ENCODE measurements at regions not wholly inside any gene's neighbourhood (a gene's known extent, or its start where the extent isn't known, plus 50 kb on each side); places are given as distances from the start of the nearest gene placed in this dataset.

- DNase-seq: no peak
Observed at GRCh38 chr2:19807866-19808265, 93.9 kb downstream of the TTC32 start.

- no peak for DNase-seq
Observed at GRCh38 chr2:19807346-19807745, 94.4 kb downstream of the TTC32 start.

- no peak for DNase-seq
Observed at GRCh38 chr2:19806591-19806990, 95.2 kb downstream of the TTC32 start.

- DNase-seq: no peak
Observed at GRCh38 chr2:19806131-19806530, 95.7 kb downstream of the TTC32 start.

- no peak for DNase-seq
Observed at GRCh38 chr2:19805266-19805665, 96.5 kb downstream of the TTC32 start.

- DNase-seq: no peak
Observed at GRCh38 chr2:19804639-19805260, 97.0 kb downstream of the TTC32 start.

- no peak for DNase-seq
Observed at GRCh38 chr2:19802086-19802841, 99.5 kb downstream of the TTC32 start.

- no peak for DNase-seq
Observed at GRCh38 chr2:19801367-19802080, 100.3 kb downstream of the TTC32 start.

GRCh38 chr2:19800796-19801195 is 101.0 kb downstream of the TTC32 start:
- no peak for DNase-seq

- no peak for DNase-seq
Observed at GRCh38 chr2:19799881-19800780, 101.7 kb downstream of the TTC32 start.

- DNase-seq: no peak
Observed at GRCh38 chr2:19797871-19798270, 103.9 kb downstream of the TTC32 start.

GRCh38 chr2:19797243-19797810 is 104.5 kb downstream of the TTC32 start:
- no peak for DNase-seq

- no peak for DNase-seq
Observed at GRCh38 chr2:19796035-19796695, 105.6 kb downstream of the TTC32 start.

GRCh38 chr2:19793132-19793750 is 108.5 kb downstream of the TTC32 start:
- DNase-seq: no peak

- DNase-seq: no peak
Observed at GRCh38 chr2:19790291-19790690, 111.5 kb downstream of the TTC32 start.

GRCh38 chr2:19787134-19787533 is 114.6 kb downstream of the TTC32 start:
- DNase-seq: no peak

- no peak for DNase-seq
Observed at GRCh38 chr2:19786408-19787058, 115.2 kb downstream of the TTC32 start.

- no peak for DNase-seq
Observed at GRCh38 chr2:19785867-19786266, 115.9 kb downstream of the TTC32 start.

GRCh38 chr2:19785447-19785846 is 116.3 kb downstream of the TTC32 start:
- no peak for DNase-seq

GRCh38 chr2:19784456-19784855 is 117.3 kb downstream of the TTC32 start:
- DNase-seq: no peak

GRCh38 chr2:19783935-19784334 is 117.8 kb downstream of the TTC32 start:
- no peak for DNase-seq

Measured in NCI-H1092 treated with DMSO at 0.1 percent for 48 hours (cell line).